ENCODE measurements at regions not wholly inside any gene's neighbourhood (a gene's known extent, or its start where the extent isn't known, plus 50 kb on each side); places are given as distances from the start of the nearest gene placed in this dataset.

- Mint-ChIP-seq H3K4me1 (ENCODE audit: low read depth) (no peaks in the 10 kb centered on the region), H3K27me3 (ENCODE audit: low read depth) (no peaks in the 10 kb centered on the region), H3K9me3 (peaks cover 4% of the 10 kb centered on the region), H3K4me3 (no peak overlapping the region), H3K27ac (no peak overlapping the region), H3K36me3 (ENCODE audit: low read depth) (no peaks in the 10 kb centered on the region)
- DNase-seq (ENCODE audit: low spot score) = no peak
Measured at GRCh38 chr16:59440502-59440901, 706.4 kb upstream of the GOT2 start.

GRCh38 chr16:59432896-59433295 lies 698.8 kb upstream of the GOT2 start:
- no peaks in the 10 kb centered on the region for H3K9me3 Mint-ChIP-seq
- DNase-seq (ENCODE audit: low spot score) = no peak
- no peaks in the 10 kb centered on the region for H3K27me3 Mint-ChIP-seq (ENCODE audit: low read depth)
- H3K27ac Mint-ChIP-seq = no peak overlapping the region
- no peaks in the 10 kb centered on the region for H3K4me1 Mint-ChIP-seq (ENCODE audit: low read depth)
- H3K4me3 Mint-ChIP-seq = no peak overlapping the region
- H3K36me3 Mint-ChIP-seq (ENCODE audit: low read depth) = no peaks in the 10 kb centered on the region

DNA sequence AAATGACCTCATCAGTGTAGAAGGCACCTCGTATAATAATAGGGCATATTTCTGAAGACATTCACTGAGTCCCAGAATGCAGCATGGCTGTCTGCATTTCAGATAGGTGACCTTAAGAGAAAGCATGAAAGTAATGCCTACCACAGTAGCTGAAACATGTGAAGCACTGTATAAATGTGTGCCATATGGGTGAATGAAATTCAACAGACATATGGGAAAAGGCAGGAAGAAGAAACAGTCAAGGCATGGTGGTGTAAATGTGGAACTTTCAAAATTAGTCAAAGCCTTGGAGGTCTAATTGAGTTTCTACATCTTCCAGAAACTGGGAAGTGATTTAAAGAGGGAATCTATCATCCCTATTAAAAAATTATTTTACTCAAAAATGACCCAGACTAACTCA lies 698.2 kb upstream of the GOT2 start:
- Mint-ChIP-seq H3K9me3 (no peaks in the 10 kb centered on the region), H3K4me1 (ENCODE audit: low read depth) (no peaks in the 10 kb centered on the region), H3K36me3 (ENCODE audit: low read depth) (no peaks in the 10 kb centered on the region), H3K27me3 (ENCODE audit: low read depth) (no peaks in the 10 kb centered on the region), H3K27ac (no peak overlapping the region), H3K4me3 (no peak overlapping the region)
- no peak for DNase-seq (ENCODE audit: low spot score)

DNA sequence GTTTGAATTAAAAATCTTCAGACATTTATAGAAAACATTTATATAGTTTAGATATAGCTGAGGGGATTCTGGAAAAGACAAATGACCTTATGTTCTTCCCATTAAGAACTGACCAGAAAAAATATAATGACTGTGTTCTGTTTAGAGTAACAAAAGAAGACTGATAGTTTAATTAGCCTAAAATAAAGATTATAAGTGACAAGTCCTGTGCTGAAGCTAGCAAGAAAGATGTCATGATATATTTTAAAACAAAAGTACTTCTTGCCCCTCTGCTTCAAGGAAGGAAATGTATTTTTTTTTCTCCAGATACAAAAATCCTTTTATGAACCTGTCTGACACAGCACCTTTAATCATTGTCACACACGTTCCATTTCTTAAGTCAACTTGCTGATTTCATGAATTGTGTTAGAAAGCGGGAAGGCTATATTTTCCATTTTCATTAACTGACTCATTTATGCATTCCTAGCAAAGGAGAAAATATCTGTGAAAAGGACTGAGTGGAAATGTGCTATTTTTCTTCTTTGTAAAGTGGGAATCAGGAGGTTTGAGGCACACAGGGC lies 690.7 kb upstream of the GOT2 start:
- Mint-ChIP-seq H3K27ac (no peak overlapping the region), H3K4me1 (ENCODE audit: low read depth) (no peaks in the 10 kb centered on the region), H3K36me3 (ENCODE audit: low read depth) (no peaks in the 10 kb centered on the region), H3K4me3 (no peak overlapping the region), H3K27me3 (ENCODE audit: low read depth) (no peaks in the 10 kb centered on the region), H3K9me3 (no peaks in the 10 kb centered on the region)
- no peak for DNase-seq (ENCODE audit: low spot score)

DNA sequence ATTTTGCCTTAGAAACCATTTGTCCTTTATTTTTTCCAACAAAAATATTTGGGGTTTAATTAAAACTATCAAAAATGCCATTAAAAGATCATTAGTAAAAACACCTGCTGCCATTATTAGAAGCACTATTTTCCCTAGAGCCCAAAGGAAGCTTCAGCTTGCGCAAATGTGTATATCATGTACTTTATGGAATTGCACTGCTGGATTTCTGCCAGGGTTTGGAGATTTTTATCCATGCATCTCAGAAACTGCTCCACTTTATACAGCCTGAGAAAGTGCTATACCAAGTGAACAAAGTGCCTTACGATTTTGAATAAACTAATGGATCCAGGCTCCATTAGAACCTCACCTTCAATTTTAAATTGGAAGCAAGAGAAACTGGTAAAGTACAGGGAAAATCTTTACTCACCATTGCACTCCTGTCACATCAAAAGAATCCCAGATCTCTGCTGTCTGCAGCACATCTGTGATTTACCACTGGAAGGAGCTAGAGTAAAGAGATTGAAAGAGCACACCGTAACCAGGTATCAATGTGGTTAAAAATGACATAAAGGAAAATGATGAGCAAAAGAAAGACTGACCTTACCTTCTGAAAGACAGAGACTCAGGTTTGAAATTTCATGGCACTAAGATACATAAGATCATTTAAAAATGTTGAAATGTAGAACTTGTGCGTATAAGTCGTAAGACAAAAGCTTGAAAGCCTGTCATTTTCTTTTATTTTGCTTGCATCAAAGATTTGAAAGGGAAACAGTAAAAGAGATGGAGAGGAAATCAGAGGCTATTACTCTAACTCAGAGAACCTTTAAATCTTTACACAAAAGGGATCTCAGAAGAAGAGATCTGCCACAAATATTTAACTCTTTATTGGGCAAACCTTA lies 678.1 kb upstream of the GOT2 start:
- H3K4me3 Mint-ChIP-seq = no peak overlapping the region
- no peaks in the 10 kb centered on the region for H3K36me3 Mint-ChIP-seq (ENCODE audit: low read depth)
- H3K4me1 Mint-ChIP-seq (ENCODE audit: low read depth) = no peaks in the 10 kb centered on the region
- no peak overlapping the region for H3K27ac Mint-ChIP-seq
- no peak for DNase-seq (ENCODE audit: low spot score)
- H3K9me3 Mint-ChIP-seq = no peaks in the 10 kb centered on the region
- H3K27me3 Mint-ChIP-seq (ENCODE audit: low read depth) = no peaks in the 10 kb centered on the region

GRCh38 chr16:59410451-59410850 lies 676.3 kb upstream of the GOT2 start:
- Mint-ChIP-seq H3K4me1 (ENCODE audit: low read depth) (no peaks in the 10 kb centered on the region), H3K27me3 (ENCODE audit: low read depth) (no peaks in the 10 kb centered on the region), H3K4me3 (no peak overlapping the region), H3K9me3 (no peaks in the 10 kb centered on the region), H3K27ac (no peak overlapping the region), H3K36me3 (ENCODE audit: low read depth) (no peaks in the 10 kb centered on the region)
- DNase-seq (ENCODE audit: low spot score) = no peak

DNA sequence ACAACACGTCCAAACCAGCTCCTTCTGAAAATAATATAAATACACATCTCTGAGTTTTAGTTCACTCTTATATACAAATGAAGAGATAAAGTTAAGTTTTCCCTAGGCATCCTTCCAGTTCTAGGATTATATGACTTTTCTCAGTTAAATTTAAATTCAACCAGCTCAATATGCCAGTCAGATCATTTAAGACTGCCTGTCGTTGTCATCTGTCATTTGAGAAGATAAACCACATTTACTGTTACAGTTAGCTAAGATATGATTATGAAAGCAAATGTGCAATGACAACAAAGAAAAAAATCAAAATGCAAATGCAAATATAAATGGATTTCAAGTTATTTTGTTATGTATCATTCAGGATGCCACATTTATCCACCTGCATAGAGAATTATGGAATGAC lies 671.7 kb upstream of the GOT2 start:
- Mint-ChIP-seq H3K4me3 (no peak overlapping the region), H3K9me3 (no peaks in the 10 kb centered on the region), H3K27me3 (ENCODE audit: low read depth) (no peaks in the 10 kb centered on the region), H3K4me1 (ENCODE audit: low read depth) (no peaks in the 10 kb centered on the region), H3K36me3 (ENCODE audit: low read depth) (no peaks in the 10 kb centered on the region), H3K27ac (no peak overlapping the region)
- DNase-seq (ENCODE audit: low spot score) = no peak

DNA sequence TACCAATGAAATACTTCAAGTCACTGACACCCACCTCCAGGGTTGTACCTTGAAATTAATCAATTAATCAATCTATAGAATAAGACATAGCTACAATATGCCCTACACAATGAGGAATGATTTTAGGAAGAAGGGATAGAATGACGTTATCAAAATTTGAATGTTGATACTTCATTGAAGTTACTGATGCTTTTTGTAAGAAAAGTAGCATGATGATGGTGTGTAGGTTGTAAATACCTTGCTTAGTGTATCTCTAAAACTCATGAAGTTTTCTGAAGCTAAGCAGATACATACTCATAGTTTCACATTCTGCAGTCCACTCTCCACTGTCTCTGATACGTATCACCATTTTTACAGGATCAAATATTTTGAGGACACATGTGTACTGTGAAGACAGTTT lies 670.4 kb upstream of the GOT2 start:
- Mint-ChIP-seq H3K9me3 (no peaks in the 10 kb centered on the region), H3K4me1 (ENCODE audit: low read depth) (no peaks in the 10 kb centered on the region)

DNA sequence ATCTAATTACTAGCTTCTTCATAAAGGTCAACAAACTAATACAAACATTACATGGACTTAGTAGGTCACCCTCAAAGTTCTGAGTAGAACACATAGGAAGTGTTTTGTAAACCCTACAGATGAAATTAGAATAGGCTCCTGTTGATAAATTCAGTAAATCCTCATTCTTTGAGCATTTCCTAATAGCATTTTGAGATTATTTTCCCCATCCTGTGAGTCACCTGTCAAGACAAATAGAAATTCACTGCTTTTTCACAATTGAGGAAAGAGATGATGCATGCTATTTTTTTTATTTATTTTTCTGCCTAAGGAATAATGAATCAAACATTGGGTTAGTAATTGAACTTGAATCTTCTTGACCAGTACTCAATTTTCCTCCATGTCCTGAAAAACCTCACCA lies 666.7 kb upstream of the GOT2 start:
- no peak overlapping the region for H3K27ac Mint-ChIP-seq
- H3K36me3 Mint-ChIP-seq (ENCODE audit: low read depth) = no peaks in the 10 kb centered on the region
- no peak for DNase-seq (ENCODE audit: low spot score)
- H3K4me3 Mint-ChIP-seq = no peak overlapping the region
- no peaks in the 10 kb centered on the region for H3K27me3 Mint-ChIP-seq (ENCODE audit: low read depth)
- H3K4me1 Mint-ChIP-seq (ENCODE audit: low read depth) = no peaks in the 10 kb centered on the region
- no peaks in the 10 kb centered on the region for H3K9me3 Mint-ChIP-seq

More for the DNA sequence above, 670.4 kb upstream of the GOT2 start:
- no peak overlapping the region for H3K27ac Mint-ChIP-seq
- no peak overlapping the region for H3K4me3 Mint-ChIP-seq
- no peak for DNase-seq (ENCODE audit: low spot score)
- H3K36me3 Mint-ChIP-seq (ENCODE audit: low read depth) = no peaks in the 10 kb centered on the region
- no peaks in the 10 kb centered on the region for H3K27me3 Mint-ChIP-seq (ENCODE audit: low read depth)

DNA sequence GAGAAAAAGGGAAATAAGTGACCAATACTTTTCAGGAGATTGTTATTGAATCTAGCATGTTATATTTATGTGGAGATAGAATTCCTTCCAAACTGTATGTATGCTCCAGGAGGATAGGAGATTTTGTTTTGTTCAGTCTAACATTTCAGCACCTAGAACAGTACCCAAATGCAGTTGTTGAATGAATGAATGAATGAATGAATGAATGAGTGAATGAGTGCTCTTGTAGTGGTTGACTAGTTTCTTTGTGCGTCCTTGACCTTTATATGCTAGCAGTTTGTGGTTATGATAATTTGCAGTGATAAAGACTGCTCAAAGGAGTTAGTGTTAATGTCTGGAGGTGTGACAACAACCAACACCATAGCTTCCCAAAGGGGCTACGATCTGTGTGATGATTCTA lies 663.5 kb upstream of the GOT2 start:
- H3K27ac Mint-ChIP-seq = no peak overlapping the region
- H3K4me1 Mint-ChIP-seq (ENCODE audit: low read depth) = no peaks in the 10 kb centered on the region
- H3K36me3 Mint-ChIP-seq (ENCODE audit: low read depth) = no peaks in the 10 kb centered on the region
- H3K4me3 Mint-ChIP-seq = no peak overlapping the region
- DNase-seq (ENCODE audit: low spot score) = no peak
- no peaks in the 10 kb centered on the region for H3K27me3 Mint-ChIP-seq (ENCODE audit: low read depth)
- no peaks in the 10 kb centered on the region for H3K9me3 Mint-ChIP-seq

DNA sequence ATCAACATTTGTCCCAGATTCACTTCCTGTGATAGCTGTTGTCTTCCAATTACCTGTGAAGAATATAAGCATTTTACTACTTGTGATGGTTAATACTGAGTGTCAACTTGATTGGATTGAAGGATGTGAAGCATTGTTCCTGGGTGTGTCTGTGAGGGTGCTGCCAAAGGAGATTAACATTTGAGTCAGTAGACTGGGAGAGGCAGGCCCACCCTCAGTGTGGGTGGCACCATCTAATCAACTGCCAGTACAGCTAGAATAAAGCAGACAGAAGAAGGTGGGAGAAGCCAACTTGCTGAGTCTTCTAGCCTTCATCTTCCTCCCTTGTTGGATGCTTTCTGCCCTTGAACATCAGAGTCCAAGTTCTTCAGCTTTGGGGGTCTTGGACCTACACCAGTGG lies 660.4 kb upstream of the GOT2 start:
- Mint-ChIP-seq H3K4me1 (ENCODE audit: low read depth) (no peaks in the 10 kb centered on the region), H3K36me3 (ENCODE audit: low read depth) (no peaks in the 10 kb centered on the region), H3K4me3 (no peak overlapping the region), H3K9me3 (no peaks in the 10 kb centered on the region), H3K27ac (no peak overlapping the region), H3K27me3 (ENCODE audit: low read depth) (no peaks in the 10 kb centered on the region)
- DNase-seq (ENCODE audit: low spot score) = no peak

GRCh38 chr16:59392911-59393310 lies 658.8 kb upstream of the GOT2 start:
- Mint-ChIP-seq H3K4me3 (no peak overlapping the region), H3K9me3 (no peaks in the 10 kb centered on the region), H3K36me3 (ENCODE audit: low read depth) (no peaks in the 10 kb centered on the region), H3K27ac (no peak overlapping the region), H3K27me3 (ENCODE audit: low read depth) (no peaks in the 10 kb centered on the region), H3K4me1 (ENCODE audit: low read depth) (no peaks in the 10 kb centered on the region)
- no peak for DNase-seq (ENCODE audit: low spot score)

DNA sequence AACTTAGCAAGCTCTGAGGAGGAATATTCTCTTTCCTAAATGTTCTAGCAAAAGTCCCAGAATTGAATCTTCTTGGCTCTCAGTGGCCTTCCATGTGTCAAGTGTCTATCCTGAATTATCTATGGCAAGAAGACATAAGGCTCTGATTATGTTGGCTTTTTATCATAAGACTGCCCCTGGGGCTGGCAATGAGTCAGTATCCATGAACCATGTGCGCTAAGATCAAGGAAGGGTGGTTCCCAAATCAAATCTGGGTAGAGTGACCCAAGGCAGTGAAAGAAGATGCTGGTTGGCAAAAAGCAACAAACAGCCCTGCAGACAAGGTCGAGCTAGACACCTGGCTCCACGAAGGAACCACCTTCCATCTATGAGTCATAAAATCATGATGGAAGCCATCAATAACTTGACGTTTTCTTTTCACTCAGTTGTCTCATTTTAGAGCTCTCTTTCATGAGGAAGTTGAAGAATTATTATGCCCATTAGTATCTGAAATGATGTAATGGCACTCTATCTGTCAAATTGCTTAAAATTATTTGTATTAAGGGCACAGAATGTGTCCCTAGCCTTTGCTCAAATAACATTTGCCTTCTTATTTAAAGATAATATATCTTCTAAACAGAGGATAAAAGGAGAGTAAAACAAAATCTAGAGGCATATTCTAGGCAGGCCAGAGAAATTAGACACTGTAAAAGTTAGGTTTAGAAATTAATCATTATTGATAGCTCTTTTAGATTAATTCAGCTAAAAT lies 657.7 kb upstream of the GOT2 start:
- H3K36me3 Mint-ChIP-seq (ENCODE audit: low read depth) = no peaks in the 10 kb centered on the region

DNA sequence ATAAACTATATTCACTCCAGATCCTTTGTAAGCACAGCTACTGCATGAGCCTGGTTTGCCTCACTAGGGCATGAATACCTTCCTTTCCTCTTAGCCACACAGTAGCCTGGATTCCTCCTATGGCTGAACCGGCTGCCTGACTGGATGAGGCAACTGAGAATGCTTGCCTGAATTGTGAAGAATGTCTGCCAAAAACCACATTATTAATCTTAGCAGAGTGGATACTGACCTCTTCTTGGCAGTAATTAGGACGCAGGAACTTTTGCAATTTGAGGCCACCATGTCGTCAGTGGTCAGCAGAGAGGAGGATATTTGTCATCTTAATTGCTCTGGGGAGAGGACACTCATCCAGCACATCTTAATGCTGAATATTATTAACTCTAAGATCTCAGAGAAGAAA lies 651.8 kb upstream of the GOT2 start:
- Mint-ChIP-seq H3K9me3 (no peaks in the 10 kb centered on the region), H3K27ac (no peak overlapping the region), H3K27me3 (ENCODE audit: low read depth) (no peaks in the 10 kb centered on the region), H3K4me1 (ENCODE audit: low read depth) (no peaks in the 10 kb centered on the region), H3K36me3 (ENCODE audit: low read depth) (no peaks in the 10 kb centered on the region), H3K4me3 (no peak overlapping the region)
- no peak for DNase-seq (ENCODE audit: low spot score)

More for the DNA sequence above, 657.7 kb upstream of the GOT2 start:
- Mint-ChIP-seq H3K27me3 (ENCODE audit: low read depth) (no peaks in the 10 kb centered on the region), H3K4me3 (no peak overlapping the region), H3K9me3 (no peaks in the 10 kb centered on the region), H3K4me1 (ENCODE audit: low read depth) (no peaks in the 10 kb centered on the region), H3K27ac (no peak overlapping the region)
- DNase-seq (ENCODE audit: low spot score) = no peak
